NCI-H2171 treated with DMSO at 0.1 percent for 48 hours (cell line): ENCODE measurements at regions not wholly inside any gene's neighbourhood (a gene's known extent, or its start where the extent isn't known, plus 50 kb on each side); places are given as distances from the start of the nearest gene placed in this dataset.

Experiments used
- DNase-seq: peaks from one replicate; lab custom pipeline; 2025; lab: John Stamatoyannopoulos, UW

GRCh38 chr3:116767726-116768125 is 58.1 kb downstream of the TUSC7 start:
- DNase-seq = no peak

DNA sequence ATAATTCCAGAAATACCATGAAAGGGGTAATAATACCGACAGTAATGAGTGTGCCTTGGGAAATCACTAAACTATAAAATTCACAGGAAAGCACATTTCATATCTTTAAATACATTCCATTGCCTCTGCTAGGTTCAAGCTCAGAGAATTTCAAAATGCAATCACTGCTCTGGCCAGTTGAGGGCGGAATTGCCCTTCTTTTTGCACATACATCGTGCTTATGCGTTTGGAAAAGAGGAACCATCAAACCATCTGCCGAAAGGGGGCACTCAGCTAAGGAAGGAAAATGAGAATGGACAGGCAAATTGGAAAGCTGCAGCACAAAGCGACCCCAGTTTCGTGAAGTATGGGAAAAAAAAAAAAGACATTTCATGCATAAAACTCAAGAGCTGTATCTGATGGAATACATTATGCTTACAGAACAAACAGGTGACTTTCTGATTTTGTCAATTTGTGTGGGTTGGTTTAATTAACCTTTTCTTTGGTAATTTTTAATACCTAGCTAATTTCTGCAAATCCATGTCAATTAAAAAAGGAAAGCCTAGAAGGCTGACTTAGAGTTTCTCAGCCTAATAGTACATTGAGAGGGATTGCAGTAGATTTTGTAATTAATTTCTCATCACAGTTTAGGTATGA is 61.4 kb downstream of the TUSC7 start:
- DNase-seq = peak; percentile 84

- no peak for DNase-seq
Measured at GRCh38 chr3:116776880-116777785, 67.6 kb downstream of the TUSC7 start.

GRCh38 chr3:116785226-116785625 is 75.6 kb downstream of the TUSC7 start:
- no peak for DNase-seq

DNA sequence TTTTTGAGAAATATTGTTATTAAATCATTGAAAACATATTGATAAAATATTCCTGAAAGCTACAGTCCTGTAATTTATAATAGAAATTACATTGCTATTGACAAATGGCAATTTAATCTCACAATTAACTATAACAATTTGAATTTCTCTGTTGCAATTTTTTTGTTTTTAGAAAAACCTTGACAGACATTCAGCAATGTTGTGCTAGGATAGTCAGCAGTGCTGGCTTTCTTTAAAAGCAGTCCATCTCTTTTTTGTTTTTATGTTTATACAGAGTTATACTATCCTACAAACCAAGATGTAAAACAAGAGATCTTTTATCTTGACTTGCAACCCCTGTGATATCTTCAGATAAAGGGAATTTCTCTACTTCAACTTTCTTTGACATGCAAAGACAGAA is 93.1 kb downstream of the TUSC7 start:
- DNase-seq = no peak

GRCh38 chr3:116806351-116806750 is 96.8 kb downstream of the TUSC7 start:
- no peak for DNase-seq

GRCh38 chr3:116808725-116809124 is 99.1 kb downstream of the TUSC7 start:
- DNase-seq = no peak

GRCh38 chr3:116809208-116809607 is 99.6 kb downstream of the TUSC7 start:
- DNase-seq = no peak

DNA sequence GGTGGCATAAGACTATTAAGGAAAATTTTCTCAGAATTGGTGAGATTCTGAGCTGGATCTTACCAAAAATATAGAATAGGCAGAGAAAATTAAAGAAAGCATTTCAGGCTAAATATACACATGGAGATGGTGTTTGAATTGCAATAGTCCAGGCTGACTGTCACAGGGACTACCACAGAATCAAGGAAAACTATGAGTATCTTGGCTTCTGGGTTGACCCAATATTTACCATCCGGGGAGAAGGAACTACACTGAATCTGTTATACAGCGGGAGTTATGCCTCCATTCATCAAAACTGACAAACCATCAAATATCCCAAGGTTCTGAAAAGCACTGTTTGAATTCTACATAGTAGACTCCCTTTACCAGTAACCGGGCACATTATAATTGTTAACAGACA is 102.2 kb downstream of the TUSC7 start:
- DNase-seq = no peak

GRCh38 chr3:116812949-116813348 is 103.4 kb downstream of the TUSC7 start:
- DNase-seq = no peak

GRCh38 chr3:116815321-116815720 is 105.7 kb downstream of the TUSC7 start:
- no peak for DNase-seq

DNA sequence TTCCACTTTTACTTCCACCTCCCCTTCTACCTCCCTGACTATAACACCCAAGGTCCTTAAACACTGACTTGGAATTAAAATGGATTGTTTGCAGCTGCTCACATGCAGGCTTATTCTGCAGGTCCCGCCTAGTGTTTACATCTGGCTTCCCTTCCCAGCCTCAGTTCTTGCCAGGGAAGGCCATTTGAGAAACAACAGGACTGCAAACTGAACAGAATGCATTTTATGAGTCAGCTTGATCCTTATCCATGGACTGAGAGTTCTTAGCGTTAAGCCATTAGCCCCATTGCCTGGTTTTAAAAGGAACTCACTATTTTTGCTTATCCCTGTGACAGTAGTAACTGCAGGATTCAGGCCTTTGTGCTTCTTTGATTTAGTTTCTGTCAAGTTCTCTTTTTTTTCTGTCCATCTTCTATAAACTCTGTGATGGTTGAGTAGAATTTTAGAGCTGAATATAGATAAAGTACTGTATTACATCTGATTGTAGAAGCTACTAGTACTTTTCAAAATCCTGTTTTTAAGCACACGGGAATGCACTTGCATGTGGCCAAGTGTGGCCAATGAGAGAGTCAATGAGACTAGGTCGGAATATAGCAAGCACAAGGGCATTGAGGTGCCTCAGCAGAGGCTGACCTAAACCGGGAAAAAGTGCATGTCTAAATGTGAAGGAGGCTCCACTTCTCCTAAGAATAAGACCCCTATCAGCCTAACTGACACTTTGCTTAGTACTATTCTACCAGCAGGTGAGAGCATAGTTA is 106.4 kb downstream of the TUSC7 start:
- DNase-seq = no peak

DNA sequence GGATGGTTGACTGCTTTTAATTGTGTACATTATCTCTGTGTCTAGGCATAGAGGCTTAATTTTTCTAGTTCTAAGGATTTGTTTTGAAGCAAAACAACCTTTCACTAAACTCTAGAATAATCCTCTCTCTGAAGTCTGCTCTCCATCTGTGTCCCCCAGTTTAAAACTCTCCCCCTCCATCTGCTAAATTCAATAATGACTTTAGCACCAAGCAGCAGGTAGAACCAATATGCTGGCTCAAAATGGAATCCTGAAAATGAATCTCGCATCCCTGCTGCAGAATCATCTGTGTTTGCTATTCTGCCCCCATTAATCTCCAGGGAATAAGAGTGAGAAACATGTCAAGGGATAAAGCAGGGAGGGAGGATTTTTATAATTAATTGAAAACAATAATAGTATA is 111.8 kb downstream of the TUSC7 start:
- no peak for DNase-seq

- DNase-seq = no peak
Measured at GRCh38 chr3:116824208-116824607, 114.6 kb downstream of the TUSC7 start.

- DNase-seq = no peak
Measured at GRCh38 chr3:116833202-116833601, 123.6 kb downstream of the TUSC7 start.

- DNase-seq = no peak
Measured at GRCh38 chr3:116834816-116835215, 125.2 kb downstream of the TUSC7 start.

DNA sequence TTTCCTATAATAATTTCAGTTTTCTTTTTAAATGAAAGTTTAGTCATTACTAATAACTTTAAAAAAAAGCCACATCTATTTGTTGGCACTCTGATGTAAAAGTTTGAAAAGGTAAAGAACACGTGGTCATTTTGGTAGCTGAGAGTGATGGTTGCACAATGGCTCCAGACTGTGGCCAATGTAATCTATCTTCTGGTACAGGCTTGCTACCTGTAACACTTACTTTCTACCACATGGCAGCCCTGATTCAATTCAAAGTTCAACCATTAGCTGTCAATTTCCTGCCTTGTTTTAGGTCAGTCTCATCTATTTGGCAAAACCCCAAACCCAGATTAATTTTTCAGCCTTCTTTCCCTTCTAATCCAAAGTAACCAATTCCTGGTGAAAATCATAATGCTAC is 126.1 kb downstream of the TUSC7 start:
- DNase-seq = no peak

DNA sequence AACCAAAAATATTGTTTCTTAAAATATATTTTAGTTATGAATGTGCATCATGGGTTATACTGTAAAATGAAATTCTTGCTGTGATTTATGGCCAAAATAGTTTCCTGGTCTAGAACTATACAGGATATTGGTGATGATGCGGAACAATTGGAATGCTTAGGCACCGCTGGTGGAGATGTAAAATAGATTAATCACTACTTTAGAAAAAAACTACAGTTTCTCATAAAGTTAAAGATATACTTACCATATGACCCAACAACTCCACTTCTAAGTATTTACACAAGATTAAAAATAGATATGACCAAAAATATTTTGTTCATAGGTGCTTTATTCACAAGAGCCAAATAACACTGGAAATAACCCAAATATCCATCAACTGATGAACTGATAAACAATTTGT is 126.7 kb downstream of the TUSC7 start:
- DNase-seq = no peak

- no peak for DNase-seq
Measured at GRCh38 chr3:116837483-116837882, 127.9 kb downstream of the TUSC7 start.

DNA sequence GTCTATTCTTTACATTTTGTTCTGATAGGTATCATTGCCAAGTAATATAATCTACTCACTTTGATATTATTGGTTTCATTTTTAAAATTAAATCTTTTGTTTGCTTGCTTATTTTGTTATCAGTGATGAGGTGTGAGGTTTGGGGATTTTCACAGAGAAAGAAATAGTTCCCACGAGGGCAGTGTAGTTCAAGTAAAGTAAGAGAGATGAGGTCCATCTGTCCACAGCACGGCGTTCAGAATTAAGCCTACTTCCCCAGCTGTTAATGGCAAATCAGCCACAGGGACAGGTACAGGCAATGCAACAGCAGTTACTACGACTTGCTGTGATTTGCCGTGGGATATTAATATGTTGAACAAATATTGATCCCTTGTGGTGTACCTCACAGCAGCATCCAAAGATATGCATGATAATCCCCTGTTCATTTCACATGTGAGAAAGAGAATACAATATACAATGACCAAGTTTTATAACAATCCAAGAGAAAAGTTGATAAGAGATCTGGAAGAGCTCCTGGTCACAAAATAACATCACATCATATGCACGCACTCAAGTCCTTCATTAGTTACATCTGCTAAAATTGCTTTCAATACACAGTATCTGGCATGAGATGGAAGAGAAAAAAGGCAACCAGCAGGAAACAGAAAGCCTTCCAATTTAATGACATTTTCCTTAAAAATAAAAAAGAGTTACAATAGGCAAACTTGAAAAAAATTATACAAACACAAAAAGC is 131.6 kb downstream of the TUSC7 start:
- no peak for DNase-seq

GRCh38 chr3:116842254-116842957 is 132.8 kb downstream of the TUSC7 start:
- DNase-seq = no peak
